ENCODE measurements at regions not wholly inside any gene's neighbourhood (a gene's known extent, or its start where the extent isn't known, plus 50 kb on each side); places are given as distances from the start of the nearest gene placed in this dataset.

- TF ChIP-seq, protein P1, sequence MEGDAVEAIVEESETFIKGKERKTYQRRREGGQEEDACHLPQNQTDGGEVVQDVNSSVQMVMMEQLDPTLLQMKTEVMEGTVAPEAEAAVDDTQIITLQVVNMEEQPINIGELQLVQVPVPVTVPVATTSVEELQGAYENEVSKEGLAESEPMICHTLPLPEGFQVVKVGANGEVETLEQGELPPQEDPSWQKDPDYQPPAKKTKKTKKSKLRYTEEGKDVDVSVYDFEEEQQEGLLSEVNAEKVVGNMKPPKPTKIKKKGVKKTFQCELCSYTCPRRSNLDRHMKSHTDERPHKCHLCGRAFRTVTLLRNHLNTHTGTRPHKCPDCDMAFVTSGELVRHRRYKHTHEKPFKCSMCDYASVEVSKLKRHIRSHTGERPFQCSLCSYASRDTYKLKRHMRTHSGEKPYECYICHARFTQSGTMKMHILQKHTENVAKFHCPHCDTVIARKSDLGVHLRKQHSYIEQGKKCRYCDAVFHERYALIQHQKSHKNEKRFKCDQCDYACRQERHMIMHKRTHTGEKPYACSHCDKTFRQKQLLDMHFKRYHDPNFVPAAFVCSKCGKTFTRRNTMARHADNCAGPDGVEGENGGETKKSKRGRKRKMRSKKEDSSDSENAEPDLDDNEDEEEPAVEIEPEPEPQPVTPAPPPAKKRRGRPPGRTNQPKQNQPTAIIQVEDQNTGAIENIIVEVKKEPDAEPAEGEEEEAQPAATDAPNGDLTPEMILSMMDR (IDR thresholded peaks at IDR 0.05): no peak
- no peak for TF ChIP-seq POLR2A (IDR thresholded peaks at IDR 0.05)
These were observed 175.3 kb upstream of the SESN3 start for GRCh38 chr11:95406271-95406670.

All from esophagus squamous epithelium (tissue), 4 donors.